ENCODE measurements at regions not wholly inside any gene's neighbourhood (a gene's known extent, or its start where the extent isn't known, plus 50 kb on each side); places are given as distances from the start of the nearest gene placed in this dataset.

- H3K9me3 Mint-ChIP-seq: no peaks in the 10 kb centered on the region
- no peak for ATAC-seq (ENCODE audit: low read depth)
- H3K27me3 Mint-ChIP-seq: no peaks in the 10 kb centered on the region
- CTCF ChIA-PET: no interaction called here
- no peak for TF ChIP-seq CTCF (IDR thresholded peaks at IDR 0.05)
- intact Hi-C loops (cut with micrococcal nuclease): no loop called here
- H3K36me3 Mint-ChIP-seq (ENCODE audit: low read depth): no peaks in the 10 kb centered on the region
- H3K4me3 Mint-ChIP-seq: no peak overlapping the region
- POLR2A ChIA-PET: no interaction called here
- no peak for DNase-seq
- no peak overlapping the region for H3K27ac Mint-ChIP-seq
- H3K4me1 Mint-ChIP-seq: no peaks in the 10 kb centered on the region
Measured at GRCh38 chr7:13457790-13458189, 531.7 kb downstream of the ETV1 start.

GRCh38 chr7:13466874-13467547, 522.5 kb downstream of the ETV1 start:
- Mint-ChIP-seq H3K27ac (no peak overlapping the region), H3K36me3 (ENCODE audit: low read depth) (no peaks in the 10 kb centered on the region), H3K4me1 (no peaks in the 10 kb centered on the region), H3K27me3 (no peaks in the 10 kb centered on the region), H3K9me3 (peaks cover 2% of the 10 kb centered on the region), H3K4me3 (no peak overlapping the region)
- DNase-seq (no peak), ATAC-seq (ENCODE audit: low read depth) (no peak)
- TF ChIP-seq CTCF (IDR thresholded peaks at IDR 0.05): no peak
- intact Hi-C loops (cut with micrococcal nuclease): no loop called here
- CTCF ChIA-PET: no interaction called here
- POLR2A ChIA-PET: no interaction called here

- H3K4me3 Mint-ChIP-seq: no peak overlapping the region
Measured at GRCh38 chr7:13476881-13477444, 512.5 kb downstream of the ETV1 start.

GRCh38 chr7:13489386-13489785, 500.1 kb downstream of the ETV1 start:
- TF ChIP-seq CTCF (IDR thresholded peaks at IDR 0.05): no peak
- POLR2A ChIA-PET: no interaction called here
- intact Hi-C loops (cut with micrococcal nuclease): no loop called here

More at GRCh38 chr7:13476881-13477444, 512.5 kb downstream of the ETV1 start:
- ChIA-PET POLR2A (no interaction called here), CTCF (interaction anchor here (0.6 kb wide), 1 partner anchor 1369 kb away, joined by 4 read pairs; no protein-coding TSS in a partner anchor)
- Mint-ChIP-seq H3K9me3 (no peaks in the 10 kb centered on the region), H3K27me3 (no peaks in the 10 kb centered on the region), H3K4me1 (no peaks in the 10 kb centered on the region), H3K36me3 (ENCODE audit: low read depth) (no peaks in the 10 kb centered on the region), H3K27ac (no peak overlapping the region)
- DNase-seq (no peak), ATAC-seq (ENCODE audit: low read depth) (no peak)
- no peak for TF ChIP-seq CTCF (IDR thresholded peaks at IDR 0.05)
- intact Hi-C loops (cut with micrococcal nuclease): no loop called here

GRCh38 chr7:13496976-13497375, 492.5 kb downstream of the ETV1 start:
- ATAC-seq (ENCODE audit: low read depth): no peak
- Mint-ChIP-seq H3K9me3 (peaks cover 6% of the 10 kb centered on the region), H3K27me3 (no peaks in the 10 kb centered on the region), H3K27ac (no peak overlapping the region), H3K4me1 (no peaks in the 10 kb centered on the region), H3K4me3 (no peak overlapping the region), H3K36me3 (ENCODE audit: low read depth) (no peaks in the 10 kb centered on the region)
- intact Hi-C loops (cut with micrococcal nuclease): no loop called here
- ChIA-PET POLR2A (no interaction called here), CTCF (no interaction called here)
- no peak for DNase-seq
- TF ChIP-seq CTCF (IDR thresholded peaks at IDR 0.05): no peak

More at GRCh38 chr7:13489386-13489785, 500.1 kb downstream of the ETV1 start:
- DNase-seq: no peak
- peaks cover 7% of the 10 kb centered on the region for H3K9me3 Mint-ChIP-seq
- ATAC-seq (ENCODE audit: low read depth): no peak
- CTCF ChIA-PET: no interaction called here
- H3K4me1 Mint-ChIP-seq: no peaks in the 10 kb centered on the region
- H3K27ac Mint-ChIP-seq: no peak overlapping the region
- H3K27me3 Mint-ChIP-seq: no peaks in the 10 kb centered on the region
- H3K36me3 Mint-ChIP-seq (ENCODE audit: low read depth): no peaks in the 10 kb centered on the region
- no peak overlapping the region for H3K4me3 Mint-ChIP-seq

All from activated B cell treated with CpG ODN at 0.5 μM for 24 hours (primary cell).